VCaP (cell line): ENCODE measurements at regions not wholly inside any gene's neighbourhood (a gene's known extent, or its start where the extent isn't known, plus 50 kb on each side); places are given as distances from the start of the nearest gene placed in this dataset.

ENCODE experiments used
- H3K27ac ChIP-seq: fragments of 450-650 bp; 2 replicates; pipeline ENCODE4 v1.5.1; 2017
- TF ChIP-seq, protein P1 (sequence below): fragments of 450-650 bp; conservative IDR thresholded peaks from 2 replicates; pipeline ENCODE4 v1.5.1; 2017; ENCODE audit warnings: mild to moderate bottlenecking, moderate library complexity

DNA sequence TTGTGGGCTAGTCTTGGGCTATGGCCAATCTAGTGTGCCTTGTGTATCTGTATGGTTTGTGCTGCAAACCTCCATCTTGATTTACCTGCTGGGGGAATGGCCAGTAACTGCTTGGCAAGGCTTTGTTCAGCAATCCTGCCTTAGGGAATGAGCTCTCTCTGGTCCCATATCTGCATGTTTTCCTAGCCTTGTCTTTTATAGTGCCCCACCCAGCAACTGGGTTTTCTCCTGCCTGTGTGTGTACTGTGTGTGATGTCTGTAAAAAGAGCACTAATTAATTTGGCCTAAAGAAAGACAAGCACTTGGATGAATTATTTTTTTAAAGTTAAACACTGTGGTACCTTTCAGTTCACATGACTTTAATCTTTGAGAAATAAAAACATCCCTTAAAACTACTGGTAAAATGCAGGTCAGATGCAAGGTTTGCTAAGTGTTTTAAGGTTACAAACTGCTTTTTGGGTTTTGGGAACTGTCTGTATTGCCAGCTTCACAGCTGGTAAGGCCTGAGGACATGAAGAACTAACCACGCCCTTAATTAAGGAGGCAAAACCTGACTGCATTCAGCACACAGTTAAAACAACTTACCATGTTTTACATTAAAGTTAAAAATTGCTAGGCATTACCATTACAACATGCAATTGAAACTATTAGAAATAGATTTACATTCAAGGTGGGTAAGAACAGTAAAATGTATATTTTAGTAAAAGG, 1169.2 kb downstream of the OTOL1 start:
- no peak overlapping the region for H3K27ac ChIP-seq
- TF ChIP-seq, protein P1, sequence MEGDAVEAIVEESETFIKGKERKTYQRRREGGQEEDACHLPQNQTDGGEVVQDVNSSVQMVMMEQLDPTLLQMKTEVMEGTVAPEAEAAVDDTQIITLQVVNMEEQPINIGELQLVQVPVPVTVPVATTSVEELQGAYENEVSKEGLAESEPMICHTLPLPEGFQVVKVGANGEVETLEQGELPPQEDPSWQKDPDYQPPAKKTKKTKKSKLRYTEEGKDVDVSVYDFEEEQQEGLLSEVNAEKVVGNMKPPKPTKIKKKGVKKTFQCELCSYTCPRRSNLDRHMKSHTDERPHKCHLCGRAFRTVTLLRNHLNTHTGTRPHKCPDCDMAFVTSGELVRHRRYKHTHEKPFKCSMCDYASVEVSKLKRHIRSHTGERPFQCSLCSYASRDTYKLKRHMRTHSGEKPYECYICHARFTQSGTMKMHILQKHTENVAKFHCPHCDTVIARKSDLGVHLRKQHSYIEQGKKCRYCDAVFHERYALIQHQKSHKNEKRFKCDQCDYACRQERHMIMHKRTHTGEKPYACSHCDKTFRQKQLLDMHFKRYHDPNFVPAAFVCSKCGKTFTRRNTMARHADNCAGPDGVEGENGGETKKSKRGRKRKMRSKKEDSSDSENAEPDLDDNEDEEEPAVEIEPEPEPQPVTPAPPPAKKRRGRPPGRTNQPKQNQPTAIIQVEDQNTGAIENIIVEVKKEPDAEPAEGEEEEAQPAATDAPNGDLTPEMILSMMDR, result no peak

DNA sequence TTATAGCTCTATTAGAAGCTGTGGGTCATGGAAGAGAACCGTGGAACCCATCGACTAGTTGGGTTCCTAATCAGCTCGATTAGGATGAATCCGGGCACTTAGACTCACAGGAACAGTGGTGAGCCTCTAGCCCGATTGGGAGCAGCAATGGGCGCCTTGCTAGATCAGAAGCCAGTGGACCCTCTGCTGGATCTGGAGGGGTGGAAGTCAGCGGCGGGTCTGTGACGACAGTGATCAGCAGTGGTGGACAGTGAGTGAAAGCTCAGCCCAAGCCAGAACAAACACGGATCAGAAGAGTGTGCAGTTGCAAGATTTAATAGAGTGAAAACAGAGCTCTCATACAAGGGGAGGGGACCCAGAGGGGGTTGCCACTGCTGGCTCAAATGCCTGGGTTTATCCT, 1170.2 kb downstream of the OTOL1 start:
- no peak overlapping the region for H3K27ac ChIP-seq

DNA sequence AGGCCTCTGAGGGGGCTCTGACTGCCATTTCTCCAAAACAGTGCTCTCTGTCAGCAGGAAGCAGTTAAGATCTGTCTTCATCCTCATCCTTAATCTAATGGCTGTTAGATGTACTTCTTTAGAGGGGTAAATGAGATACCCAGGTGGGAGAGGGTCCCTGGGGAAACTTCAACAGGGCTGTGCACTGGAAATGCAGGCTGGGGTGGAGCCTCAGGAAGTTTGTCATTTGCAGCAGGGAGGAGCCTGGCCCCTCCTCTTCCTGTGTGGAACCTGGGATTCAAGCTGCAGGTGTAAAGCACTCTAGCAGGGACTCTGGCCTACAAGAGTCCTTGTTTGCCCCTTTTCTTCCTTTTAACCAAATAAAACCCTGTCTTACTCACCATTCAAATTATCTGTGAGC, 1173.6 kb downstream of the OTOL1 start:
- H3K27ac ChIP-seq, result no peak overlapping the region
- TF ChIP-seq, protein P1, result no peak

More for the DNA sequence above, 1170.2 kb downstream of the OTOL1 start:
- TF ChIP-seq, protein P1, result no peak

DNA sequence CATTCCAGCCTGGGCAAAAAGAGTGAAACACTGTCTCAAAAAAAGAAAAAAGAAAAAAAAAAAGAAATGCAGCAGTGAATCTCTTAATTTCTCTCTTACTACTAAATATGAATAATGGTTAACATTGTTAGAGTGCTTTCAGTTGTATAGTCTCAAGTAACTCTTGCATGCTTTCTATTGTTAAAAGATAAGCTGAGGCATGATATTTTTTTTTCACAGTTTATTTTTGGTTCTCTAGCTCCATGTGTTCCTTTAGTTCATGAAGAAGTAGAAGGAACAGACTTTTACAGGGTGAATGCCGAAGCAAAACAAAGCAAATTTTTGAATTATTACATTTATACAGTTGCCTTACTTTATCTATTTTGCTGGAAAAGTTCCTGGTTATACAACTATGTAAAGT, 1180.9 kb downstream of the OTOL1 start:
- H3K27ac ChIP-seq, result no peak overlapping the region
- TF ChIP-seq, protein P1, result no peak

DNA sequence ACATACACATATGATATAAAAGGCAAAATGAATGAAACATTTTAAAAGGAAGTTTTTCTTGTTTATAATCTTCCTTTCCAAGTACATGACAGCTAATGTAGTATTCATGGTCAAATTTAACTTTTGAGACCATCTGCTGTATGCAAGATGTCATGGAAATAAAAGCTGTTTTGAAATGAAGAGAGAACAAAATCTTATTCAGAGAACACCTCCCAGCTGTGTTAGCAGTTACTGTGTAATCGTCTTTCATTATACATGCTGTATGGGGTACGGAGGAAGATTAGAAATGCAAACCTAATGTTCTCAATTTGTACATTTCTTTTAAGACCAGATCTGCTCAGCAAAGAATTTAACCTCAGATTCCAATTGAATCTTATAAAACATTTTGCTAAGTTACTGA, 1182.3 kb downstream of the OTOL1 start:
- no peak overlapping the region for H3K27ac ChIP-seq
- TF ChIP-seq, protein P1, result no peak

DNA sequence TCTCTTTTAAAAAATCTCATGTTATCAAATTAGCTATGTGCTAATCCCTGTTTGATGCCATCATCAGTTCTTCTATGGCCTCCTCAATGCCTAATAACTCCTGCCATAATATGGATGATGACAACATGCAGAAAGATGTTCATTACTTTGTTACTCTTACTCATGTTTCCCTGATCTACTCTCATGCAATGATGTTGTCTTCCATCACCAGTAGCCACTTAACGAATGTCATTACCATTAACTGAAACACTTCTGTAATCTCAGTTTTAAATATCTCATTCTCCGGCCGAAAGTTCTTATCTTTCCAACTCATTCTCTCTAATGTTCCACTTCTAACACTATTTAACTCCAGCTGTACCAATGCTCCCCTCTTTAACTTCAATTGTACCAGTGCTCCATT, 1187.7 kb downstream of the OTOL1 start:
- TF ChIP-seq, protein P1, result no peak
- H3K27ac ChIP-seq, result no peak overlapping the region

DNA sequence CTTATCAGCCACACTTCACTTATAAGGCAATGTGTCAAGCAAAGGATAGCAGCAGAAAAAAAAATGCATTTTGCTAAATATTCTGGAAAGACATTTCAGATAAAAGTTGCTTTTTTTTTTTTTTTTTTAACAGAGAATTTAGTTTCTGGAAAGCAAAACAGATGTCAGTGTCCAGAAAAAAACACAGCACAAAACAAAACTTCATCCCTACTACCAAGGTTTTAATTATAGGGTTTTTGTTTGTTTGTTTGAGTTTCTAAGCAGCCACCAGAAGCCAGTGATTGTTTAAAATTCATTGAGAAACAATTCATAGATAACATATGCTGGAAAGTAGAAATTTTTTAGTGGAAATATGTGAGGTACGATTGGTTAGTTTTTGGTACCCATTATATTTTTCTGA, 1202.7 kb downstream of the OTOL1 start:
- TF ChIP-seq, protein P1, result no peak
- no peak overlapping the region for H3K27ac ChIP-seq
